ENCODE measurements at regions not wholly inside any gene's neighbourhood (a gene's known extent, or its start where the extent isn't known, plus 50 kb on each side); places are given as distances from the start of the nearest gene placed in this dataset.
"Not testable (repeated sequence)": the region's sequence is repeated elsewhere in the genome, so short reads cannot be mapped to it uniquely, and the experiment has no call there.

- intact Hi-C loops (cut with micrococcal nuclease): no loop called here
- Mint-ChIP-seq H3K27ac (ENCODE audit: low read depth, unreplicated experiment) (no peak overlapping the region), H3K36me3 (ENCODE audit: insufficient read depth, unreplicated experiment) (no peaks in the 10 kb centered on the region), H3K9me3 (ENCODE audit: unreplicated experiment) (no peaks in the 10 kb centered on the region), H3K4me1 (ENCODE audit: insufficient read depth, unreplicated experiment) (no peaks in the 10 kb centered on the region), H3K27me3 (ENCODE audit: insufficient read depth, unreplicated experiment) (no peaks in the 10 kb centered on the region), H3K4me3 (ENCODE audit: unreplicated experiment) (no peak overlapping the region)
- no peak for DNase-seq (ENCODE audit: unreplicated experiment)
- ChIA-PET POLR2A (no interaction called here), CTCF (no interaction called here)
- no TSS peak for BruUV-seq (replicated peaks)
- no peak for TF ChIP-seq CTCF (IDR thresholded peaks at IDR 0.05; ENCODE audit: unreplicated experiment)
Observed at GRCh38 chr5:116709082-116709481, 134.5 kb upstream of the SEMA6A start.

- H3K9me3 Mint-ChIP-seq (ENCODE audit: unreplicated experiment); CTCF ChIA-PET: not testable (repeated sequence)
Observed at GRCh38 chr5:116705121-116705519, 130.5 kb upstream of the SEMA6A start.

DNA sequence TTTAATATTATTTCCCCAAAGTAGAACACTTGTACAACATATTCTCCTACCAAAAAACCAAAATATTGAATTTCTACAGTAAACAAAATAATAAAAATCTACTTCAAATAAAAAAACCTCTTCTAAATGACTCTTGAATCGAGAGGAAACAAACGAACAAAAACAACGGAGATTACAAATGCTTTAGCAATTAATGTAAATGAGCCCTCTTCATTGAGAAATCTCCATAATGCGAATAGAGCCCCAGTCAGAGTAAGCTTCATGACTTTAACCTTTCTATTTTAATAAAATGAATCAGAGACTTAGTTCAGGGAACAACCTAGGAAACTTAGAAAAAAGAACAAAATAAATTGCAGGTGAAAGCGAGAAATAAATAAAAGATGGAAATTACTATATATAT is 129.3 kb upstream of the SEMA6A start:
- H3K27me3 Mint-ChIP-seq (ENCODE audit: insufficient read depth, unreplicated experiment): no peaks in the 10 kb centered on the region
- no peak for TF ChIP-seq CTCF (IDR thresholded peaks at IDR 0.05; ENCODE audit: unreplicated experiment)
- no peaks in the 10 kb centered on the region for H3K36me3 Mint-ChIP-seq (ENCODE audit: insufficient read depth, unreplicated experiment)
- H3K27ac Mint-ChIP-seq (ENCODE audit: low read depth, unreplicated experiment): no peak overlapping the region
- DNase-seq (ENCODE audit: unreplicated experiment): no peak
- no peaks in the 10 kb centered on the region for H3K9me3 Mint-ChIP-seq (ENCODE audit: unreplicated experiment)
- BruUV-seq (replicated peaks): no TSS peak
- no peak overlapping the region for H3K4me3 Mint-ChIP-seq (ENCODE audit: unreplicated experiment)
- ChIA-PET POLR2A (no interaction called here), CTCF (interaction anchor here (0.8 kb wide), 2 partner anchors 10 to 31 kb away, joined by 3 to 6 read pairs; no protein-coding TSS in a partner anchor)
- intact Hi-C loops (cut with micrococcal nuclease): no loop called here
- no peaks in the 10 kb centered on the region for H3K4me1 Mint-ChIP-seq (ENCODE audit: insufficient read depth, unreplicated experiment)

More at GRCh38 chr5:116705121-116705519, 130.5 kb upstream of the SEMA6A start:
- H3K27ac Mint-ChIP-seq (ENCODE audit: low read depth, unreplicated experiment); intact Hi-C loops (cut with micrococcal nuclease); H3K4me1 Mint-ChIP-seq (ENCODE audit: insufficient read depth, unreplicated experiment); H3K4me3 Mint-ChIP-seq (ENCODE audit: unreplicated experiment); BruUV-seq (replicated peaks); H3K36me3 Mint-ChIP-seq (ENCODE audit: insufficient read depth, unreplicated experiment); POLR2A ChIA-PET; H3K27me3 Mint-ChIP-seq (ENCODE audit: insufficient read depth, unreplicated experiment); DNase-seq (ENCODE audit: unreplicated experiment): not testable (repeated sequence)

- no peak for TF ChIP-seq CTCF (IDR thresholded peaks at IDR 0.05; ENCODE audit: unreplicated experiment)
- DNase-seq (ENCODE audit: unreplicated experiment): no peak
- ChIA-PET POLR2A (no interaction called here), CTCF (interaction anchor here (0.7 to 0.8 kb wide), 3 partner anchors 11 to 63 kb away, joined by 3 to 6 read pairs (median 3); no protein-coding TSS in a partner anchor)
- Mint-ChIP-seq H3K4me3 (ENCODE audit: unreplicated experiment) (no peak overlapping the region), H3K27me3 (ENCODE audit: insufficient read depth, unreplicated experiment) (no peaks in the 10 kb centered on the region), H3K9me3 (ENCODE audit: unreplicated experiment) (no peaks in the 10 kb centered on the region), H3K27ac (ENCODE audit: low read depth, unreplicated experiment) (no peak overlapping the region), H3K4me1 (ENCODE audit: insufficient read depth, unreplicated experiment) (no peaks in the 10 kb centered on the region), H3K36me3 (ENCODE audit: insufficient read depth, unreplicated experiment) (no peaks in the 10 kb centered on the region)
- intact Hi-C loops (cut with micrococcal nuclease): no loop called here
- no TSS peak for BruUV-seq (replicated peaks)
Observed at GRCh38 chr5:116703328-116703727, 128.7 kb upstream of the SEMA6A start.

DNA sequence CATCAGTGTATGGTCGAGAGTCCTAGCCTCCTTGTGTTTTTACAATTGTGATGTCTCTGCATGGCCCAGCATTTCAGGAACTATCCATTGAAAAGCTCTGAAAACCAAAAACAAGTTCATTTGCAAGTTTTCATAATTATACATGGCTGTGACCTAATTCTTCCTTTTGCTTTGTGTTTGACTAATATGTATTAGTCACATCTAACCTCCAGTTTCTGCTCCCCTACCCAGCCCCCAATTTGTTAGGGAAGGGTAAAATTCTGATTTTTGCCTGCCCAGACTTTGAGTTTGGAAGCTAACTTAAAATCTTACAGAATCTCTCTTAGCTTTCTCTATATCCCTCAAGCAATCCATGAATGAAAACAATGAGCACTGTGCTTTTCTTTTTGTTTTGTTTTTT is 128.2 kb upstream of the SEMA6A start:
- Mint-ChIP-seq H3K9me3 (ENCODE audit: unreplicated experiment) (no peaks in the 10 kb centered on the region), H3K27me3 (ENCODE audit: insufficient read depth, unreplicated experiment) (no peaks in the 10 kb centered on the region), H3K36me3 (ENCODE audit: insufficient read depth, unreplicated experiment) (no peaks in the 10 kb centered on the region), H3K27ac (ENCODE audit: low read depth, unreplicated experiment) (no peak overlapping the region), H3K4me1 (ENCODE audit: insufficient read depth, unreplicated experiment) (no peaks in the 10 kb centered on the region), H3K4me3 (ENCODE audit: unreplicated experiment) (no peak overlapping the region)
- intact Hi-C loops (cut with micrococcal nuclease): no loop called here
- no TSS peak for BruUV-seq (replicated peaks)
- TF ChIP-seq CTCF (IDR thresholded peaks at IDR 0.05; ENCODE audit: unreplicated experiment): no peak
- no peak for DNase-seq (ENCODE audit: unreplicated experiment)
- ChIA-PET CTCF (interaction anchor here (0.7 kb wide), 1 partner anchor 62 kb away, joined by 3 read pairs; no protein-coding TSS in a partner anchor), POLR2A (no interaction called here)
